HG03520 (cell line): ENCODE measurements at regions not wholly inside any gene's neighbourhood (a gene's known extent, or its start where the extent isn't known, plus 50 kb on each side); places are given as distances from the start of the nearest gene placed in this dataset.

ENCODE experiments used
- ATAC-seq: cut with Tn5 transposase; IDR thresholded peaks from one replicate; pipeline ENCODE4 v1.9.1; 2021; ENCODE audit warnings: mild to moderate bottlenecking, moderate library complexity; ENCODE audit not compliant: unreplicated experiment

GRCh38 chr18:30376515-30376914, 666.0 kb downstream of the DSC3 start:
- ATAC-seq: no peak

- ATAC-seq: no peak
Observed at GRCh38 chr18:30361864-30362540, 680.5 kb downstream of the DSC3 start.

GRCh38 chr18:30359521-30359920, 683.0 kb downstream of the DSC3 start:
- no peak for ATAC-seq

- no peak for ATAC-seq
Observed at GRCh38 chr18:30358555-30358954, 684.0 kb downstream of the DSC3 start.

- ATAC-seq: no peak
Observed at GRCh38 chr18:30352551-30353168, 689.9 kb downstream of the DSC3 start.

- ATAC-seq: no peak
Observed at GRCh38 chr18:30350263-30350662, 692.3 kb downstream of the DSC3 start.

GRCh38 chr18:30343090-30343489, 699.5 kb downstream of the DSC3 start:
- ATAC-seq: no peak

- no peak for ATAC-seq
Observed at GRCh38 chr18:30342675-30343074, 699.9 kb downstream of the DSC3 start.

- ATAC-seq: no peak
Observed at GRCh38 chr18:30334781-30335180, 707.8 kb downstream of the DSC3 start.

GRCh38 chr18:30333310-30333709, 709.2 kb downstream of the DSC3 start:
- ATAC-seq: no peak

- ATAC-seq: no peak
Observed at GRCh38 chr18:30328839-30329238, 713.7 kb downstream of the DSC3 start.

- no peak for ATAC-seq
Observed at GRCh38 chr18:30302181-30302580, 740.4 kb downstream of the DSC3 start.

GRCh38 chr18:30298769-30299168, 743.8 kb downstream of the DSC3 start:
- no peak for ATAC-seq

GRCh38 chr18:30288662-30289414, 753.7 kb downstream of the DSC3 start:
- ATAC-seq: no peak

GRCh38 chr18:30280861-30281470, 761.6 kb downstream of the DSC3 start:
- peak; percentile 71 for ATAC-seq

- no peak for ATAC-seq
Observed at GRCh38 chr18:30280186-30280585, 762.4 kb downstream of the DSC3 start.

- ATAC-seq: no peak
Observed at GRCh38 chr18:30277676-30278075, 764.9 kb downstream of the DSC3 start.

GRCh38 chr18:30271716-30272115, 770.8 kb downstream of the DSC3 start:
- no peak for ATAC-seq

- ATAC-seq: no peak
Observed at GRCh38 chr18:30265190-30265589, 777.4 kb downstream of the DSC3 start.

GRCh38 chr18:30254331-30254730, 788.2 kb downstream of the DSC3 start:
- ATAC-seq: no peak

- no peak for ATAC-seq
Observed at GRCh38 chr18:30248056-30248455, 794.5 kb downstream of the DSC3 start.
